HCT116 (cell line): ENCODE measurements at regions not wholly inside any gene's neighbourhood (a gene's known extent, or its start where the extent isn't known, plus 50 kb on each side); places are given as distances from the start of the nearest gene placed in this dataset.

Source experiments
- ATAC-seq: fragments of 200-7000 bp; cut with Tn5 transposase; 2 replicates; pipeline ENCODE4 v1.9.1; 2020; ENCODE audit warnings: mild to moderate bottlenecking, moderate library complexity
- BruUV-seq: library from RNA; stranded (reverse); fragments of 400-500 nt; replicated peaks from 2 replicates; lab custom pipeline; 2021; lab: Mats Ljungman, UMichigan
- CTCF ChIA-PET: fragments of 300-600 bp; sonication (Branson Sonifier 250); formaldehyde crosslinking; loops from one replicate; lab custom pipeline; 2021; ENCODE audit warnings: antibody characterized with exemption; lab: Charles Lee
- POLR2A ChIA-PET: fragments of 300-600, 350-600 bp; sonication (Branson Sonifier 250); formaldehyde crosslinking; loops from one replicate; lab custom pipeline; 2021; ENCODE audit warnings: antibody characterized with exemption; lab: Charles Lee
- RAD21 ChIA-PET, 2 experiments: fragments of 300-600 bp; sonication (Branson Sonifier 250); formaldehyde crosslinking; loops; one replicate each; lab custom pipeline; 2023; ENCODE audit warnings: low total read pairs in 2 of 2; ENCODE audit not compliant: uncharacterized antibody in 2 of 2, unreplicated experiment in 2 of 2, low non-redundant PET in 1 of 2; lab: Charles Lee
- DNase-seq: peaks from one replicate; pipeline ENCODE4 v3.0.0-alpha.2; 2010; ENCODE audit warnings: low read depth, low spot score
- H2AFZ ChIP-seq: fragments of 200-600 bp; shearing (Covaris generic), sonication (generic); 2 replicates; pipeline ENCODE4 v1.6.1; 2017; ENCODE audit warnings: low read depth, mixed run types, mixed read lengths, antibody characterized with exemption, low read length; ENCODE audit not compliant: poor library complexity, severe bottlenecking
- H3K27ac ChIP-seq: 2 replicates; pipeline ENCODE4 v1.5.1; 2012; ENCODE audit warnings: low read depth, low read length
- H3K27me3 ChIP-seq: fragments of 200-600 bp; sonication (generic); 2 replicates; pipeline ENCODE4 v1.6.1; 2016; ENCODE audit warnings: mixed run types, low read length, mixed read lengths; ENCODE audit not compliant: insufficient read depth
- H3K36me3 ChIP-seq, 2 experiments: fragments of 200-500 bp in 1 of 2; fragments of 200-600 bp in 1 of 2; sonication (Bioruptor generic) in 1 of 2; sonication (generic) in 1 of 2; 2 replicates each; pipeline versions ENCODE4 v1.5.1 to v1.6.1; 2014 to 2016; ENCODE audit warnings: low read length in 2 of 2, inconsistent platforms in 1 of 2, mixed read lengths in 1 of 2, mixed run types in 1 of 2; ENCODE audit not compliant: insufficient read depth in 2 of 2, control insufficient read depth in 1 of 2
- H3K4me1 ChIP-seq, 2 experiments: fragments of 200-600 bp in 1 of 2; sonication (generic) in 1 of 2; 2 replicates each; pipeline versions ENCODE4 v1.5.1 to v1.6.1; 2012 to 2017; ENCODE audit warnings: low read length in 2 of 2, inconsistent platforms in 1 of 2, mild to moderate bottlenecking in 1 of 2, mixed read lengths in 1 of 2, mixed run types in 1 of 2, moderate library complexity in 1 of 2; ENCODE audit not compliant: insufficient read depth in 2 of 2, control insufficient read depth in 1 of 2
- H3K4me2 ChIP-seq: fragments of 200-600 bp; sonication (generic); 2 replicates; pipeline ENCODE4 v1.6.1; 2017; ENCODE audit warnings: mixed run types, low read length, mixed read lengths
- H3K4me3 ChIP-seq, 2 experiments: fragments of 200-600 bp in 1 of 2; sonication (generic) in 1 of 2; replicated peaks in 1 of 2; 2 replicates each; pipeline ENCODE4 v1.5.1; 2011 to 2016; ENCODE audit warnings: low read length in 2 of 2, control low read depth in 1 of 2, low read depth in 1 of 2, mild to moderate bottlenecking in 1 of 2, mixed read lengths in 1 of 2, mixed run types in 1 of 2
- H3K79me2 ChIP-seq: fragments of 200-600 bp; sonication (generic); 2 replicates; pipeline ENCODE4 v1.6.1; 2017; ENCODE audit warnings: mild to moderate bottlenecking, mixed run types, low read length, moderate library complexity, mixed read lengths; ENCODE audit not compliant: insufficient read depth
- H3K9ac ChIP-seq: fragments of 200-600 bp; sonication (generic); 2 replicates; pipeline ENCODE4 v1.6.1; 2016; ENCODE audit warnings: low read length, mixed read lengths
- H3K9me2 ChIP-seq: fragments of 200-600 bp; sonication (generic), shearing (Covaris generic); 2 replicates; pipeline ENCODE4 v1.6.1; 2017; ENCODE audit warnings: mixed run types, mild to moderate bottlenecking, moderate library complexity; ENCODE audit not compliant: insufficient read depth
- H3K9me3 ChIP-seq, 2 experiments: fragments of 200-500 bp in 1 of 2; fragments of 200-600 bp in 1 of 2; sonication (Bioruptor generic) in 1 of 2; sonication (generic) in 1 of 2; 2 replicates each; pipeline ENCODE4 v1.6.1; 2014 to 2017; ENCODE audit warnings: low read length in 2 of 2, mixed read lengths in 2 of 2, inconsistent platforms in 1 of 2, low read depth in 1 of 2, mild to moderate bottlenecking in 1 of 2, mixed run types in 1 of 2, moderate library complexity in 1 of 2; ENCODE audit not compliant: control insufficient read depth in 1 of 2, insufficient read depth in 1 of 2
- H4K20me1 ChIP-seq: fragments of 200-600 bp; sonication (generic), shearing (Covaris generic); 2 replicates; pipeline ENCODE4 v1.6.1; 2017; ENCODE audit warnings: mixed run types, mild to moderate bottlenecking, moderate library complexity; ENCODE audit not compliant: insufficient read depth
- CEBPB ChIP-seq: IDR thresholded peaks from 2 replicates; pipeline ENCODE4 v1.6.1; 2012; ENCODE audit warnings: low read depth
- CTCF ChIP-seq, 3 experiments: fragments of 200-600 bp in 1 of 3; sonication (generic) in 1 of 3; IDR thresholded peaks in 2 of 3; conservative IDR thresholded peaks in 1 of 3; 2 replicates each; pipeline ENCODE4 v1.5.1; 2012 to 2017; ENCODE audit warnings: low read depth in 2 of 3, low read length in 2 of 3, antibody characterized with exemption in 1 of 3, borderline replicate concordance in 1 of 3, control low read depth in 1 of 3, mild to moderate bottlenecking in 1 of 3, mixed read lengths in 1 of 3, mixed run types in 1 of 3, moderate library complexity in 1 of 3; ENCODE audit not compliant: insufficient read depth in 1 of 3
- ELF1 ChIP-seq: IDR thresholded peaks from 2 replicates; pipeline ENCODE4 v1.6.1; 2012; ENCODE audit warnings: low read depth, borderline replicate concordance
- EZH2 ChIP-seq: fragments of 200-600 bp; sonication (generic); IDR thresholded peaks from 2 replicates; pipeline ENCODE4 v1.6.1; 2017; ENCODE audit warnings: antibody characterized with exemption, mixed run types
- EZH2phosphoT487 ChIP-seq: fragments of 200-600 bp; IDR thresholded peaks from 2 replicates; pipeline ENCODE4 v1.6.1; 2018; ENCODE audit warnings: antibody characterized with exemption, borderline replicate concordance
- FOSL1 ChIP-seq: IDR thresholded peaks from 2 replicates; pipeline ENCODE4 v1.6.1; 2012; ENCODE audit warnings: low read depth
- JUND ChIP-seq: IDR thresholded peaks from 2 replicates; pipeline ENCODE4 v1.6.1; 2012
- MAX ChIP-seq: IDR thresholded peaks from 2 replicates; pipeline ENCODE4 v1.6.1; 2012
- POLR2A ChIP-seq: IDR thresholded peaks from 2 replicates; pipeline ENCODE4 v1.7.0; 2011; ENCODE audit warnings: borderline replicate concordance; ENCODE audit not compliant: insufficient read depth, insufficient read length; ENCODE audit errors: extremely low read depth
- RAD21 ChIP-seq: IDR thresholded peaks from 2 replicates; pipeline ENCODE4 v1.6.1; 2012; ENCODE audit warnings: low read depth, mild to moderate bottlenecking
- SP1 ChIP-seq: IDR thresholded peaks from 2 replicates; pipeline ENCODE4 v1.6.1; 2012; ENCODE audit warnings: low read depth
- SRF ChIP-seq: IDR thresholded peaks from 2 replicates; pipeline ENCODE4 v1.6.1; 2012; ENCODE audit warnings: low read depth
- ZBTB33 ChIP-seq: IDR thresholded peaks from 2 replicates; pipeline ENCODE4 v1.6.1; 2011; ENCODE audit warnings: mild to moderate bottlenecking, low read length, moderate library complexity; ENCODE audit not compliant: insufficient replicate concordance; ENCODE audit errors: extremely low read depth
- ZFX ChIP-seq: fragments of 450-650 bp; IDR thresholded peaks from 2 replicates; pipeline ENCODE4 v1.6.1; 2017
- intact Hi-C: fragments of 100-400 bp; cut with micrococcal nuclease; formaldehyde crosslinking; loops from 2 replicates; pipeline ENCODE4 v1.10.0; 2022
- TF ChIP-seq, protein P1 (sequence below): IDR thresholded peaks from 2 replicates; pipeline ENCODE4 v1.6.1; 2012

DNA sequence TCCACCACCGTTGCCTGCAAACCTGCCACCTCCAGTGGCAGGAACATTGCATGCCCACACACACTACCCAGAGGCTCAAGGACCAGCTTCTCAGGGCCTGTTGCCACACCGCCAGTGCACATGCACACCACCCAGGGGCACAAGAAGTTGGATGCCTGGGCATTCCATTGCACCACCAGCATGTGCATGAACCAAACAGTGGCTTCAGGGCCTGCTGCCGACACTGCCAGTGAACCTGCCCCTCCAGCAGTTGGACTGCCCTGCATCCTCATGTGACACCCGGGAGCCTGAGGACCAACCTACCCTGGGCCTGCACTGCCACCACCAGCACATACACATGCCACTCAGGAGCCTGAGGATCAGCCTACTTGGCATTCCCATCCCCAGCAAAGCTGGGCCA is 303.7 kb downstream of the KCNJ2 start:
- ATAC-seq, result no peak
- H3K79me2 ChIP-seq, result no peaks in the 10 kb centered on the region
- ChIA-PET POLR2A (no interaction called here), CTCF (no interaction called here), RAD21 (no interaction called here)
- no peaks in the 10 kb centered on the region for H3K4me1 ChIP-seq
- TF ChIP-seq ELF1 (no peak), CTCF (IDR thresholded peaks at IDR 0.05 in 2 of 3, conservative IDR thresholded peaks at IDR 0.05 in 1 of 3; ENCODE audit: borderline replicate concordance in 1 of 3, insufficient read depth in 1 of 3, low read depth in 2 of 3, low read length in 2 of 3) (no peak), ZFX (no peak), ZBTB33 (no peak), EZH2phosphoT487 (no peak), POLR2A (no peak), JUND (no peak), RAD21 (no peak), CEBPB (no peak), FOSL1 (no peak), SRF (no peak), MAX (no peak), EZH2 (no peak), SP1 (no peak)
- TF ChIP-seq, protein P1, sequence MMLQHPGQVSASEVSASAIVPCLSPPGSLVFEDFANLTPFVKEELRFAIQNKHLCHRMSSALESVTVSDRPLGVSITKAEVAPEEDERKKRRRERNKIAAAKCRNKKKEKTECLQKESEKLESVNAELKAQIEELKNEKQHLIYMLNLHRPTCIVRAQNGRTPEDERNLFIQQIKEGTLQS, result no peak
- no peak overlapping the region for H3K4me2 ChIP-seq
- no peaks in the 10 kb centered on the region for H3K36me3 ChIP-seq
- no peak overlapping the region for H3K4me3 ChIP-seq
- intact Hi-C loops, result no loop called here
- H4K20me1 ChIP-seq, result no peaks in the 10 kb centered on the region
- H3K27me3 ChIP-seq, result no peaks in the 10 kb centered on the region
- H3K9me2 ChIP-seq, result no peaks in the 10 kb centered on the region
- H3K9me3 ChIP-seq, result peaks cover 0 to 3% of the 10 kb centered on the region in 2 experiments; a peak in 2 of 4 replicates
- no TSS peak for BruUV-seq
- no peak overlapping the region for H3K27ac ChIP-seq
- H3K9ac ChIP-seq, result no peak overlapping the region
- DNase-seq, result no peak
- no peak overlapping the region for H2AFZ ChIP-seq
